ENCODE measurements at regions not wholly inside any gene's neighbourhood (a gene's known extent, or its start where the extent isn't known, plus 50 kb on each side); places are given as distances from the start of the nearest gene placed in this dataset.
"Not testable (repeated sequence)": the region's sequence is repeated elsewhere in the genome, so short reads cannot be mapped to it uniquely, and the experiment has no call there.

DNA sequence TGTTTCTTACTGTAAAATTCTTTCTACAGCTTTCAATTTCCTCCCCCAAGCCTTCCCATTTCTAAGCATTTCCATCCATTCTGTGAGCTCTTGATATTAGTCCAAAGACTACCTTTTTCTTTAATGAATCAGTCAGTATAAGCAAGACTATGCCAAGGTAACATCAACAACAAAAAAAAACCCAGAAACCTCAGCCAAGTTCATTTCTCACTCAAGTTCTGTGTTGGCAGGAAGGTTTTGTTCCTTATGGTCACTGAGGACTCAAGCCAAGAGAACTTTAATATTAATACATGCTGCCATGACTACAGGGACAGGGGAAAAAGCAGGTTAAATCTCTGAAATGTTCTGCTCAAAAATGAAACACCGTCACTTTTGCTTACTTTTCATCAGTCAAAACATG, 621.2 kb upstream of the NRP1 start:
- no peak for DNase-seq (ENCODE audit: low read depth)

DNA sequence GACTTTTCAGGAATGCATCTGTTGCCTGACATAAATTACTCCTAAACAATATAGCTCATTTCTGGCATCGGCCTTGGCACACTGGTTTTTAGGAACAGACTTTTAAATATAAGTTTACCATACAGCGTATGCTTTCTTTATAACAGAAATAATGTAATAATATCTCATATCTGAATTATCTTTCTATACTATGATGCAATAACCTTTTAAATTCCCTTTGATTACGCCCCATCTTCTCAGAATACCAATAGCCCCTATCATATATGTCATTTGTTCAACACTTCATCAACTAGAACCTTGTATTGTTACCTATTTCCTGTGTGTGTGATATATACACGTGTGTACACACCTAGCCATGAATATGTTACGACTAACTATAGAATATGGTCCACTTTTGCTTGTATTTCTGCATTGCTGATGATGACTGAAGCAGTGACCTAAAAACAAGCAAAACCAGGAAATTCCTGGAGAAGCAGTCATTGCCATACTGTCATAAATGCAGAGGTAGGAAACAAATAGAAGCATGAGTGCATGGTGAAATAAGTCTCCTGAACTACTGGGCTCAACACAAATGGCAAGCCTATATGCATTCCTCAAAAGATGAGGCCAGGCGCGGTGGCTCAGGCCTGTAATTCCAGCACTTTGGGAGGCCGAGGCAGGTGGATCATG, 618.4 kb upstream of the NRP1 start:
- no peak for DNase-seq (ENCODE audit: low read depth)

DNA sequence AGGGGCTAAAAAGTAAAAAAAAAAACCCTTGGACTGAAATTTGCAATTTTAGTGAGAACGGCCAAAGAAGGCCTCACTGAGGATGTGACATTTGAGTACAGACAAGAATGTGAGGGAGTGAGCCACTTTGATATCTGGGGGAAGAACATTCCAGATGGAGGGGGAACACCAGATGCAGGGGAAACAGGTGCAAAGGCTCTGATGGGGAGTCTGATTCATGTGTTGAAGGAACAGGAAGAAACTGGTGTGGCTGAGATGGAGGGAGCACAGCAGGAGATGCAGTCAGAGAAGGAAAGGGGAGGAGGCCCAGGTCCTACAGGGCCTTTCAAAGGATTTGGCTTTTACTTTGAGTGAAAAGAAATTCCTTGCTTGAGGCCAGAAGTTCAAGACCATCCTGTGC, 615.7 kb upstream of the NRP1 start:
- no peak for DNase-seq (ENCODE audit: low read depth)

DNA sequence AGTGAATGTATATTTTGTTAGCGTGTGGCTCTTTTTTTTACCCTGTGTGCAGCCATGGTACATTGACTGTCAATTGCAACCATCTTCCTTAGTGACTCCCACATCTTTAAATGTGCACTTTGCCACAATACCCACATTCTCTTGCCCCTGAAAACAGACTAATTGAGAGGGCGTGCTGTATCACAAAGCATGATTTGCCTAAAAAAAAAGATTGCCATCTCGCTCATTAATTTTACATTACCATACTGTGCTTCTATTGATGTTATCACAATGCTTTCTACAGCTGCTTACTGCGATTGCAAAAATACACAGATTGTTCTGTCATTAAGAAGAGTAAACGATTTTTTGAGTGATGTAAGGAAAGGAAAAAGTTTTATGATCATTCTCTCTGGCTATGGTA, 613.1 kb upstream of the NRP1 start:
- DNase-seq (ENCODE audit: low read depth) = no peak

DNA sequence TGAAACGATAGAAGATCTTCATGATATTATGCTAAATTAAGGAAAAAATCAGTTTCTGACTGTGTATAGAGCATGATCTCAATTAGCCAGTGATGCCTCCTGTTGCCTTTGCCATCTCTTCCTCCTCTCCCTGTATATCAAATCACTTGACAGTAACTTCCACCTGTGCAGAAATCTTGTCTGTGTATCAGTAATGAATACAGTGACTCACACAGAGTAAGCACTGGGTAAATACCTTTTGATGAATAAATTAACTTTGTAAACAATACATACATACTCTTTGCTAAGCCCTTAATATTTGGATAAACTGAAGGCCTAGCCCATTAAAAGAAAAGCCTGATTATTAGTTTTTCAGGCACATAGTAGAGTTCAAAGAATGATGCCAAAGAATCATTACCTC, 610.6 kb upstream of the NRP1 start:
- DNase-seq (ENCODE audit: low read depth) = no peak

DNA sequence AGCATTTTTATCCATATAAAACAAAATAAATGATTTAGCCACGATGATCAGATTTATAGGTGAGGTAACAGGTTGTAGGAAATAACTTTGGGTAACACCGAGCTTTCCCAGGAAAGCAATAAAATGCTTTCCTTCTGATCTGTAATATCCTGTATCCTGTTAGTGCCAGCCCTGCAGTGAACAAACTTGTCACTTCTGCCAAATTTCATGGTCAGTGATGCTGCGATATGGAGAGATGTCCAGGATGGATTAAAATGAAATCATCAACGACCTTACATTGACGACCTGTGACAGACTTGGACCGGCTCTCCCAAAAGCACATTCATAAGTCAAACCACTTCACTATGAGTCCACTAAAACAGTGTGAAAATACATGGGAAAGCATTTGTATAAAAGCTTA, 608.0 kb upstream of the NRP1 start:
- DNase-seq (ENCODE audit: low read depth) = no peak

DNA sequence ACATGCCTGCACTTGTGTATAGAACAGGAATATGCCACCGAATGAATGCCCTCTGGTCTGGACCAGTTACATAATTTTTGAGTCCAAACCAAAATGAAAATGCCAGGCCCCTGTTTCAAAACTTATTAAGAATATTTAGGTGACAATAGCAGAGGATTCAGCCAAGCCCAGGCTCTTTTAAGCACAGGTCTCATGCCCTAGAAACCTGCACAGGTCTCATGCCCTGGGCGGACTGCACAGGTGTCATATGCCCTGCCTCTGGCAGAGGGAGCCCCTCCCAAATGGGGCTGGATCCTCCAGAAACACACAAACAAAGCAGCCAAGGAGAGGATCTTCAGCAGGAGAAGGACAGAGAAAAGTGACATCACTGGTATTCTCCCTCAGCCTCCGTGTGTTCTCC, 605.4 kb upstream of the NRP1 start:
- no peak for DNase-seq (ENCODE audit: low read depth)

DNA sequence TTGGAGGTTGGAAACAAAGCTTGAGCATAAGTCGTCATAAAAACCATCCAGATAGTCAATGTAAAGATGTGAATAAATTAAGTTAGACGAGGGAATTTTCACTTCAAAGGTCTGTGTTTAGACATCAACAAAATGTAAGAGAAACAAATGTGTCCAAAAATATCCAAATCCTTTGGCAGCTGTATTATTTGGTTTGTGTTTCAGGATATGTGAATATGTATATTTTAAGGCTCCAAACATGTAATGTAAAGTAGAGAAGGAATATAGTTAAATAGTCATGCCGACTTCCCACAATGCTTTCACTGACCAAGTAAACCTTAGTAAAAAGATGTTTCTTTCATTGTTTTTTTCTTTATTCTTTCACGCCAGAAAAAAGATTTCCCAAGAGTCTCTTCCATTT, 604.9 kb upstream of the NRP1 start:
- no peak for DNase-seq (ENCODE audit: low read depth)

DNA sequence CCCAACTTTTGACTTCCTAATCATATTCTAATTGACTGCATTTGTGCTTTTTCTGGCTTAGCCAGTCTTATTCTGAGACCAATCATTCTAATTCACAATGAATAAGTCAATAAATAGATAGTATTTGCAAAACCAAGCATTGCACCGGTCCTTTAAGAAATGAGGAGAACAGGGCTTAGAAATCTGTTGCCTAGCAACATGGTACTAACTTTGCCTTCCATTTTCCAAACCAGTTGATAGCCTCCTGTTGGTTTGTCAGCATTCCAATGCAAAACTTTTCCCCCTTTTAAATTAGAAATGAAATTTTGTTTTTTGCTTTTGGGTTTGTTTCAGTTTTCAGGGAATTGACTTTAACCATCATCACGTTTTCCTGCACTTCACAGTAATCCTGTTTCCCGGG, 603.5 kb upstream of the NRP1 start:
- DNase-seq (ENCODE audit: low read depth) = no peak

DNA sequence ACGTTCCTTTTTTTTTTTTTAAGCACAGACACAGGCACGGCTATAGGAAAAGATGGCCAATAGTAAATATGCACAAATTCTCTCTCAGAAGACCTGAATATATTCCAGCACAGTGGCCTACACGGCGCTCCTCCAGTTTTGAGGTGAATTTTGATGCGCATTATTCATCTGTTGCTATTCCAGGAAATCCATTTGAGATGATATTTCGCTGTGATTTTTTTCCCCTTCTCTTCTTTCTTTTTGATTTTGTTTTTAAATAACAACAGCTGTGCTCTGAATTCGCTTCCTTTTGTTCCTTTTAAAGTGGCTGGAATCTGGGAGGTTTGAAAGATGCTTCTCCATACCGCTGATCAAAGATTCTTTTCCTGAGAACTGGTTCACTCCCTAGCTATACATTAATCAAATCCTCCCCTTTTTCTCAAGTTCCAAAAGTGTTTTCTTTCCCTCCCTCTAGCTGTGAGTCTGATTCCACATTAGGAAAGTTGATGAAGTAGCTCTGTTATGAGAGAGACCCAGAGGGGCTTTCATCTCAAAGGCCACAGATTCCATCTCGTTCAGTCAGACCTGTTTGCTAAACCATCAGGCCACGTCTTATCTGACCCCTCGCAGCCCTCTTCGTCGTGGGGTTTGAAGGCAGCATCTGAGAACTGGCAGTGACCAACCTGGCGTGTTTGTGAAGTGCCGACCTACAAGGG, 602.7 kb upstream of the NRP1 start:
- no peak for DNase-seq (ENCODE audit: low read depth)

DNA sequence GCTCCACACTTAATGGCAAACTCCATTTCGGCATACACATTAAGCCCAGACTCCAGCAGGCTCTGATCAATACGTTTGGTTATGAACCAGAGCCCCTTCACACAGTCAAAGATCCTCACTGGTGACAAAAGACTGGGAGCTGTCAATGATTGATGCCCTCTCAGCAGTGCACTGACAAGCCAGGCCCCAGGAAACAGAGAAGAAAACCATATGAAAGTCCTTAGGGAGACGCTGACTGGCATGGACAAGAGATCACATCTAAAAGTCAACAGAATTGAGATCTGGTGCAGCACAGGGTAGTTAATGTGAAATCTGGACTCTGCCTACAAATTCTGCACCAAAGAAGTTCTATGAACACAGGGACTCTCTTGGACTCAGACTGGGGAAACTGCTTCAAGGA, 600.9 kb upstream of the NRP1 start:
- no peak for DNase-seq (ENCODE audit: low read depth)

DNA sequence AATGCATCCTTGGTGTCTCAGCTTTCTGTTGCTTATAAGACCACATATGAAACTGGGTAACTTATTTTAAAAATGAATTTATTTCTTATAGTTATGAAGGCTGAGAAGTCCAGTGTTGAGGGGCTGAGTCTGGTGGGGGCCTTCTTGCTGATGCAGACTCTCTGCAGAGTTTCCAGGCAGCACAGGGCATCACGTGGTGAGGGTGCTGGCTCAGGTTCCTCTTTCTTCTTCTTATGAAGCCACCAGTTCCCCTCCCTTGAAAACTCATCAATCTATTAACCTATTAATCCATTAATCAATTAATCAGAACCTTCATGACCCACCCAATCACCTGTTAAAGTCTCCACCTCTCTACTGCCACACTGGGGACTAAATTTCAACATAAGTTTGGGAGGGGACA, 595.6 kb upstream of the NRP1 start:
- DNase-seq (ENCODE audit: low read depth) = no peak

DNA sequence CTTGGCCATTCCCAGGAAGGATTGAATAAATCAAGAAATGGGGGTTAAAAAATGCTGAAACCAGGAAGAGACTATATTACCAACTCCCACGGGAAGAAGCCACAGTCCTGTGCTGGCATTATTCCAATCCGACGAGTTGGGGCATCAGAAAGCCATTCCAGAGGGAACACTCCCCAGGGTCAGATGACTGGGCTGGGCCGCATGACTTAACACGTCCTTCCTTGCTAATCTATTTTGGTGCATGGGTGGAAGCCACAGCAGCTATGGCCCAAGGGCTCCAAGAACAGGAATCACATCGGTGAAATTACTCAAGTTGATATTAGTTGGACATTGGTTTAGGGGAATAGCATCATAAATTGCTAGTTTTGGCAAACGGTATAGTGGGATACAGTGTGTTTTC, 592.9 kb upstream of the NRP1 start:
- no peak for DNase-seq (ENCODE audit: low read depth)

DNA sequence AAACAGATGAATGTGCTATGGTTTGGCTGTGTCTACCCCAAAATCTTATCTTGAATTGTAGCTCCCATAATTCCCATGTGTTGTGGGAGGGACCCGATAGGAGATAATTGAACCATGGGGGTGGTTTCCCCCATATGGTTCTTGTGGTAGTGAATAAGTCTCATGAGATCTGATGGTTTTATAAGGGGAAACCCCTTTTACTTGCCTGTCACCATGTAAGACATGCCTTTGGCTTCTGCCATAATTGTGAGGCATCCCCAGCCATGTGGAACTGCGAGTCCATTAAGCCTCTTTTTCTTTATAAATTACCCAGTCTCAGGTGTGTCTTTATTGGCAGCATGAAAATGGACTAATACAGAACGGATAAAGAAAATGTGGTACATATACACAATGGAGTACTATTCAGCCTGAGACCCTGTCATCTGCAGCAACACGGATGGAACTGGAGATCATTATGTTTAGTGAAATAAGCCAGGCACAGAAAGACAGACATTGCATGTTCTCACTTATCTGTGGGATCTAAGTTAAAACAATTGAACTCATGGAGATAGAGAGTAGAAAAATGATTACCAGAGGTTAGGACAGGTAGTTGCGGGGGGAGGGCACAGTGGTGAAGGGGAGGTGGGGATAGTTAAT, 587.6 kb upstream of the NRP1 start:
- DNase-seq (ENCODE audit: low read depth) = no peak

DNA sequence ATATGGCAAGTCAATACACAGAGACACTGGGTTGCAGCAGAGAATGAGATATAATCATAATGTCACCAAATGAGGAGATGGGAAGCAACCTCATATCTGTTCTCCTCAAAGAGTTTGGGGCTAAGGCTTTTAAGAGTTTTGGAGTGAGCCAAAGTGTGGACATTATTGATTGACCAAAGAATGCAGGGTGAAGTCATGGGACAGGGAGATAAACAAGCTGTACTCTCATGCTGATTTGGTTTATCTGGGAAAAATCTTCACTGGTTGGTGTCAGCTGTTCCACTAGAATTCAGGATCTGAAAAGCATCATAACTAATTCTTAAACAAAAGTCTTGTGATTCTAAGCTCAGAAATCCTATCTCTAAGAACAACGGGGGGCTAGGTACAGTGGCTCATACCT, 585.9 kb upstream of the NRP1 start:
- DNase-seq (ENCODE audit: low read depth) = no peak

DNA sequence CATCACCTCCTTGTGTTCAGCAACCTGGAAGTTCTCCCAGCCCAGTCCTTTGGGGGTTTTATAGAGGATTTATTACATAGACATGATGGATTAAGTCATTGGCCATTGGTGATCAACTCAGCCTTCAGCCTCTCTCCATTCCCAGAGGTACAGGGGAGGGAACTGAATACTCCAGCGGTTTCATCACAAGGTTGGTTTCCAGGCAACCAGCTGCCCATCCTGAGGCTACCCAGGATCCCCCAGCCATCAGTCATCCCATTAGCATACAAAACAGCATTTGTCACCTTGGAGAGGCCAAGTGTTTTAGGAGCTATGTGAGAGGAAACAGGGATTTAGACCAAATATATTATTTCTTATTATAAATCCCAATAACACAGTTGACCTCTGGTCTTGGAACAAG, 584.8 kb upstream of the NRP1 start:
- DNase-seq (ENCODE audit: low read depth) = no peak

DNA sequence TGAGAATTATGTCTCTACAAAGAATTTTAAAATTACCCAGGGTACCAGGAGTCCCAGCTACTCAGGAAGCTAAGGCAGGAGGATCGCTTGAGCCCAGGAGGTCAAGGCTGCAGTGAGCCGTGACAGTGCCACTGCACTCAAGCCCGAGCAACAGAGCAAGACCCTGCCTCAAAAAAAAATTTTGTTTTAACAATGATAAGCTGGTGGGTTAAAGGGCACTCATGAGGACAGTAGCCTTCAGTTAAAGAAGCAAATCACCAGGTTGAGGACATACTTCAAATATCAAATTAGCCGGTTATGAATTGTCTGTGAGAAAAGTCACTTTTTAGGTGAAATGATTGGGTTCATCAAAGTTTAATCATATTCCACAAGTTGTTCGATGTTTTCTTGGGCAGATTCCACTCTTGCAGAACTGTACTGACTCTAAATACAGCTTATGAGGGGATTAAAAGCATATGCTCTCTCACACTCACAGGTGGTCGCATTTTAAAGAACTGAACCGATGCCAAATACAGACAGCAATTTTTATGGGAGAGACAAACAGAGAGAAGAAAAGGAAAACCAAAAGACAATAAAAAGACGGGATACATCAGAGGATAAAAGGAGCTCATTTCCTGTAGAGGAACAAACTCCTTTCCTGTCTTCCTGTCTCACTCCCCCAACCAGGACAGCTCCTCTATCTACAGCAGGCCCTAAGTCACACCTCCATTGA, 582.8 kb upstream of the NRP1 start:
- DNase-seq (ENCODE audit: low read depth) = no peak

DNA sequence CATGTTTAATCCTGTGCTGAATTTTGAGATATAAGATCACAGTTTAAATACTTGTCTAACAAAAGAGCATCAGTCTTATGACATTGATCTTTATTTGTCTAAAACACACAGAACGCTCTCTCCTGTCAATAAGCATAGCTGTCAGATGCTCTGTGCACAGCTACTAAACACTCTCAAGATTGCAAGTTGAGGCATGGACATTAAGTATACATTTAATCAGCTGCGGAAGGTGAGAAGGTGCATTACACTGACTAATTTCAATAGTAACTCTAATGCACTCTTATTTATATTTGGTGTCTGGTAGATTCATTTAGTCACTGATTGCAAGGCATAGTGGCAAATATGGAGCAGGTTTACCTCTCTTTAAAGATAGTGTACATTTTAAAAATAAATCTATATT, 580.3 kb upstream of the NRP1 start:
- no peak for DNase-seq (ENCODE audit: low read depth)

DNA sequence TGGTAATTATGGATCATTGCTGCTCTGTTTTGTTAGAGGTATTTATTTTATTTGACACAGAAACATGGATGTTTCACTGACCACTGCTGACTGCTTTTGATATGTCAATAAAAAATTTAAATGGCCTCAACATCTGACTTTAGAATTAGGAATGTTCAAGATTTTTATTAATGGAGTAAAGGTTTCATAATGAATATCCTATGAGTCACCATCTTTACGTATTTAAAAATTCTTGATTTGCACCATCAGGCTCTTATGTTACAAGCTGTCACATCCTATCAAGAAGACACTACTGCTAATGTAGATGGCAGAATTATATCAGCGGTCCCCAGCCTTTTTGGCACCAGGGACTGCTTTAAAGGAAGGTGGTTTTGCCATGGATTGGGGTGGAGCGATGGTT, 578.7 kb upstream of the NRP1 start:
- DNase-seq (ENCODE audit: low read depth) = no peak

DNA sequence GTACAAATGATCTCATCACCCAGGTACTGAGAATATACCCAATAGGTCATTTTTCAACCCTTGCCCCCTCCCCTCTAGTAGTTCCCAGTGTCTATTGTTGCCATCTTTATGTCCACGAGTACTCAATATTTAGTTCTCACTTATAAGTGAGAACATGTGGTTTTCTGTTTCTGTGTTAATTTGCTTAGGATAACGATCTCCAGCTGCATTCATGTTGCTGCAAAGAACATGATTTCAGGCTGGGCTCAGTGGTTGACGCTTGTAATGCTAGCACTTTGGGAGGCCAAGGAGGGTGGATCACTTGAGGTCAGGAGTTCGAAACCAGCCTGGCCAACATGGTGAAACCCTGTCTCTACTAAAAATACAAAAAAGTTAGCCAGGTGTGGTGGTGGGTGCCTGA, 575.0 kb upstream of the NRP1 start:
- DNase-seq (ENCODE audit: low read depth) = not testable (repeated sequence)

DNA sequence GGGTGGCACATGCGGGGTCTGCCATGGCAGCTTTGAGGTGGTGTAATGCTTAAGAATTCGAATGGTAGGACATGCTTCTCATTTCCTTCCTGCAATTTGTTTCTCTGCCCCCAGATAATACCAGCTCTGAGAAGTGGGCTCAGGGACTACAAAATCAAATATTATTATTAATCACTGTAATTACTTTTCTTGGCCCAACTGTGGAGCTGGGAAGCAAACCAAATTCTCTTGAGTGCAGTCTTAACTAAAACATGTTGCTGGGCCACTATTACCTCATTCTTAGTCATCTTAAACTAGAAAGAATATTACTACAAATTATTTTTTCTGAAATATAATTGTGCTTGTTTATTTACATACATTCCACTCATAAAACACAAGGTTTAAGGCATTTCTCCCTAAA, 566.7 kb upstream of the NRP1 start:
- DNase-seq (ENCODE audit: low read depth) = peak; percentile 80

DNA sequence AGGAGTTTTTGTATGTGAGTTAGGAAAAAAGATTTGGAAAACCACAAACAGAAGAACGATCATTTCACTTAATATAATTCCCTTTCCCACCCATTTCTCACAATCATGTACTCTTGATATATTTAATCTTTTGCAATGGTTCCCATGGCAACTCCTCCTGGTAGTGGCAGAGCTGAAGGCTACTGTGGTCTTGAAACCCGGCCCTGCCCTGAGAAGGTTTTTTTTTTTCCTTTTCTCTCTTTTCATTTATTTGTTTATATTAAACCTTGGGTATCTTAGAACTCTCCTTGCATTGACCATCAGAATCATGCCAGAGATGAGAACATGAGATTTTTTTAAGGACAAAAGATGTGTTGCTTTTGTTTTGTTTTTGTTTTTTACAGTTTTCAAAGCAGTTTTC, 566.1 kb upstream of the NRP1 start:
- peak; percentile 71 for DNase-seq (ENCODE audit: low read depth)
